GM12872 (cell line): ENCODE measurements at regions not wholly inside any gene's neighbourhood (a gene's known extent, or its start where the extent isn't known, plus 50 kb on each side); places are given as distances from the start of the nearest gene placed in this dataset.

Experiments
- CTCF ChIP-seq: IDR thresholded peaks from 3 replicates; pipeline ENCODE4 v1.5.1; 2011; ENCODE audit warnings: low read depth, mild to moderate bottlenecking, low read length, moderate library complexity; ENCODE audit not compliant: insufficient read depth

GRCh38 chr3:117756563-117756962 is 1047.0 kb downstream of the TUSC7 start:
- no peak for TF ChIP-seq CTCF

GRCh38 chr3:117761703-117762620 is 1052.4 kb downstream of the TUSC7 start:
- no peak for TF ChIP-seq CTCF

- no peak for TF ChIP-seq CTCF
Measured at GRCh38 chr3:117762621-117763037, 1053.0 kb downstream of the TUSC7 start.

GRCh38 chr3:117763561-117763960 is 1054.0 kb downstream of the TUSC7 start:
- TF ChIP-seq CTCF, result no peak

GRCh38 chr3:117768581-117768980 is 1059.0 kb downstream of the TUSC7 start:
- TF ChIP-seq CTCF, result no peak

- no peak for TF ChIP-seq CTCF
Measured at GRCh38 chr3:117774130-117774529, 1064.6 kb downstream of the TUSC7 start.

- TF ChIP-seq CTCF, result no peak
Measured at GRCh38 chr3:117786349-117786748, 1076.8 kb downstream of the TUSC7 start.
